ENCODE measurements at regions not wholly inside any gene's neighbourhood (a gene's known extent, or its start where the extent isn't known, plus 50 kb on each side); places are given as distances from the start of the nearest gene placed in this dataset.

DNA sequence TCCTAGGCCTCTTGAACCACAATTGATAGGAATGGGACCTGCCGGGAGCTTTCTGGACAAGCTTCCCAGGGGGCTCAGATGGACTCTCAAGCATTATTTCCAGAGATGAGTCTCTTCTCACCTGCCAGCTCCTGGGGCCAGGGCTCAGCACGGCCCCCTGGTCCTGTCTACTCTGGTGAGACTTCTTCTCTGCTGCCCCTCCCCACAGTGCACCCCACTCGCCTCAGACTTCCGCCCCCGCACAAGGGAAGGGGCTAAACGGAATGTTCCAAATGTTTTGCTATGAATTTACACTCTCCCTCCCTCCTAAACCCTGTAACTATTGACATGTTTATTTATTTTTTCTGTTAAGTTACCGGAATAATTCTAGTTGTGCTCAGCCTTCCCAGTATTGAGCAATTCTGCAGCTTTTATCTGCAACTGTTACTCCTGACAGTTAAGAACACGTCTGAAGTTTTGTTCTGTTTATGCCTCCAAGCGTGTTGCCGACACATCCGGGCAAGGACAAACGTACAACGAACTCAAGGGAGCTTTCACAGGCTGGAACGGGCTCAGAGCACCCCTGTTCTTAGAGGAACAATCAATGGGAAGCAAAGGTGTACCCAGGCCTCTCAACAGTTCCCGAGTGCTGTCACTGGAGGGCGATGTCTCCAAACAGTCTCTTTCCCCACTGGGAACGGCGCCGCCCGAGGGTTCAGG lies 55.2 kb downstream of the FHIP2A start:
- Histone ChIP-seq H3K4me2 (no peak overlapping the region), H3K9me3 (ENCODE audit: low read depth) (no peaks in the 10 kb centered on the region), H3K27ac (no peak overlapping the region), H3K4me1 (peaks cover 24% of the 10 kb centered on the region), H3K79me2 (ENCODE audit: low read depth) (no peaks in the 10 kb centered on the region), H3K27me3 (no peaks in the 10 kb centered on the region), H3K4me3 (no peak overlapping the region), H4K20me1 (ENCODE audit: low read depth) (no peaks in the 10 kb centered on the region), H3K36me3 (no peaks in the 10 kb centered on the region), H2AFZ (replicated peaks) (peak overlapping the region; percentile 78), H3F3A (ENCODE audit: low read depth) (peaks cover 22% of the 10 kb centered on the region), H3K9ac (no peak overlapping the region)
- no peaks in the 10 kb centered on the region for H3K36me3 Mint-ChIP-seq
- peaks cover 24% of the 10 kb centered on the region for H3K4me1 Mint-ChIP-seq
- TF ChIP-seq EZH2 (IDR thresholded peaks at IDR 0.05), result no peak
- peak; percentile 83 for TF ChIP-seq CTCF (IDR thresholded peaks at IDR 0.05)
- H3K9me3 Mint-ChIP-seq, result no peaks in the 10 kb centered on the region
- peak; percentile 85 for DNase-seq (ENCODE audit: low spot score)
- H3K4me3 Mint-ChIP-seq, result no peak overlapping the region
- no peak overlapping the region for H3K27ac Mint-ChIP-seq
- peaks cover 2% of the 10 kb centered on the region for H3K27me3 Mint-ChIP-seq (ENCODE audit: insufficient read depth, low read depth)

DNA sequence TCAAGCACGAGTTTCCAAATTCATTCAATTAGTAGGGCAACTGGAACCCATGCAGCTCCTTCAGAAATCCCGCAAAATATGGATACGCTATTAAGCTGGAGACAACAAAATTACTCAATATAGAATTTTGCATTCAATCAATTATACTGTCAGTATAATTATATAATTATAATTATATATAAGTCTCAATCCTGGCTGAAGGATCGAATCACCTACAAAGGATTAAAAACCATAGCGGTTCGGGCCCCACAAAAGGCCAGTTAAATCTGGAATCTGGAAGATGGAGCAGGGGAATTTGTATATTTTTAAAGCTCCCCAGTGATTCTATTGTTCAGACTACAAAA lies 55.7 kb downstream of the FHIP2A start:
- H3F3A ChIP-seq (ENCODE audit: low read depth), result peaks cover 22% of the 10 kb centered on the region
- no peaks in the 10 kb centered on the region for H3K9me3 ChIP-seq (ENCODE audit: low read depth)
- no peak for DNase-seq (ENCODE audit: low spot score)
- Mint-ChIP-seq H3K36me3 (no peaks in the 10 kb centered on the region), H3K4me1 (peaks cover 26% of the 10 kb centered on the region), H3K4me3 (no peak overlapping the region), H3K27ac (no peak overlapping the region), H3K9me3 (no peaks in the 10 kb centered on the region), H3K27me3 (ENCODE audit: insufficient read depth, low read depth) (peaks cover 2% of the 10 kb centered on the region)
- no peak overlapping the region for H3K4me3 ChIP-seq
- H3K4me2 ChIP-seq, result no peak overlapping the region
- no peaks in the 10 kb centered on the region for H4K20me1 ChIP-seq (ENCODE audit: low read depth)
- H3K36me3 ChIP-seq, result no peaks in the 10 kb centered on the region
- TF ChIP-seq EZH2phosphoT487 (IDR thresholded peaks at IDR 0.05), result no peak
- no peak for TF ChIP-seq EZH2 (IDR thresholded peaks at IDR 0.05)
- TF ChIP-seq CTCF (IDR thresholded peaks at IDR 0.05), result no peak
- no peak overlapping the region for H3K9ac ChIP-seq
- H3K79me2 ChIP-seq (ENCODE audit: low read depth), result no peaks in the 10 kb centered on the region
- no peak overlapping the region for H3K27ac ChIP-seq
- no peak overlapping the region for H2AFZ ChIP-seq (replicated peaks)
- H3K4me1 ChIP-seq, result peaks cover 24% of the 10 kb centered on the region
- no peaks in the 10 kb centered on the region for H3K27me3 ChIP-seq

DNA sequence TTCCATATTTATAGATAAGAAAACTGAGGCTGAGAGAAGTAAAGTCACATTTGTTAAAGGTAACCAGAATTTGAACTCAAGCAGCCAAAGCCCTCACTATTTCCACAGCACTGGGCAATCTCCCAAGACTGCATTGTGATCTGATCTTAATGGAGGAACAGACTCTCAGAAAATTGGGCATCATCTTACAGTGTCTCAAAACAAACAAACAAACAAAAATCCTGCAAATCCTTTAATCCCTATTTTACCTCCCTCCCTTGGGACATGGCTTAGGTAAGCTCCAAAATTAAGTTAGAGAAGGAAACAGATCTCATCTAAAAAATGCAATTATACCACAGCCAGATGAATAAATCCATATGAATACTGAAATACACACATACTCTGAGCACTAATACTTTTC lies 57.5 kb downstream of the FHIP2A start:
- H3K4me1 ChIP-seq, result peaks cover 24% of the 10 kb centered on the region
- H3K4me2 ChIP-seq, result peak overlapping the region; percentile 40
- no peaks in the 10 kb centered on the region for H3K36me3 Mint-ChIP-seq
- no peak overlapping the region for H3K27ac ChIP-seq
- no peak overlapping the region for H3K27ac Mint-ChIP-seq
- H4K20me1 ChIP-seq (ENCODE audit: low read depth), result no peaks in the 10 kb centered on the region
- no peaks in the 10 kb centered on the region for H3K79me2 ChIP-seq (ENCODE audit: low read depth)
- H3K27me3 ChIP-seq, result no peaks in the 10 kb centered on the region
- H3K9ac ChIP-seq, result no peak overlapping the region
- H3F3A ChIP-seq (ENCODE audit: low read depth), result peaks cover 22% of the 10 kb centered on the region
- peaks cover 26% of the 10 kb centered on the region for H3K4me1 Mint-ChIP-seq
- no peak overlapping the region for H3K4me3 ChIP-seq
- H2AFZ ChIP-seq (replicated peaks), result no peak overlapping the region
- H3K9me3 Mint-ChIP-seq, result no peaks in the 10 kb centered on the region
- peaks cover 2% of the 10 kb centered on the region for H3K27me3 Mint-ChIP-seq (ENCODE audit: insufficient read depth, low read depth)
- H3K9me3 ChIP-seq (ENCODE audit: low read depth), result no peaks in the 10 kb centered on the region
- TF ChIP-seq CTCF (IDR thresholded peaks at IDR 0.05) (no peak), EZH2 (IDR thresholded peaks at IDR 0.05) (no peak), EZH2phosphoT487 (IDR thresholded peaks at IDR 0.05) (no peak)
- DNase-seq (ENCODE audit: low spot score), result peak; percentile 41
- no peaks in the 10 kb centered on the region for H3K36me3 ChIP-seq
- H3K4me3 Mint-ChIP-seq, result no peak overlapping the region

Measured in neural progenitor cell (in vitro differentiated cells).